Neural progenitor cell (in vitro differentiated cells): ENCODE measurements at regions not wholly inside any gene's neighbourhood (a gene's known extent, or its start where the extent isn't known, plus 50 kb on each side); places are given as distances from the start of the nearest gene placed in this dataset.

Experiments used
- CTCF ChIP-seq: fragments of 200-600 bp; sonication (generic); IDR thresholded peaks from 2 replicates; pipeline ENCODE4 v1.5.1; 2017; ENCODE audit warnings: antibody characterized with exemption, mild to moderate bottlenecking
- EZH2 ChIP-seq: fragments of 200-600 bp; sonication (generic); IDR thresholded peaks from 2 replicates; pipeline ENCODE4 v1.6.1; 2017; ENCODE audit warnings: antibody characterized with exemption, mild to moderate bottlenecking, moderate library complexity

- TF ChIP-seq CTCF (no peak), EZH2 (no peak)
Observed at GRCh38 chr2:58954880-58955385, 713.8 kb upstream of the FANCL start.
